GM19463 (cell line): ENCODE measurements at regions not wholly inside any gene's neighbourhood (a gene's known extent, or its start where the extent isn't known, plus 50 kb on each side); places are given as distances from the start of the nearest gene placed in this dataset.

Source experiments
- ATAC-seq: cut with Tn5 transposase; IDR thresholded peaks from one replicate; pipeline ENCODE4 v1.9.1; 2021; ENCODE audit warnings: mild to moderate bottlenecking, moderate library complexity; ENCODE audit not compliant: unreplicated experiment

- no peak for ATAC-seq
Observed at GRCh38 chr5:145283141-145283810, 551.9 kb downstream of the PRELID2 start.

- ATAC-seq, result no peak
Observed at GRCh38 chr5:145280806-145281205, 554.3 kb downstream of the PRELID2 start.

- ATAC-seq, result no peak
Observed at GRCh38 chr5:145280214-145280613, 554.9 kb downstream of the PRELID2 start.

GRCh38 chr5:145260670-145261069 lies 574.5 kb downstream of the PRELID2 start:
- ATAC-seq, result no peak

GRCh38 chr5:145247745-145248040 lies 587.4 kb downstream of the PRELID2 start:
- ATAC-seq, result no peak

GRCh38 chr5:145246961-145247744 lies 588.0 kb downstream of the PRELID2 start:
- no peak for ATAC-seq

GRCh38 chr5:145246379-145246778 lies 588.8 kb downstream of the PRELID2 start:
- ATAC-seq, result no peak

GRCh38 chr5:145245354-145245753 lies 589.8 kb downstream of the PRELID2 start:
- no peak for ATAC-seq

- ATAC-seq, result no peak
Observed at GRCh38 chr5:145244788-145245187, 590.4 kb downstream of the PRELID2 start.

GRCh38 chr5:145244251-145244650 lies 590.9 kb downstream of the PRELID2 start:
- no peak for ATAC-seq

GRCh38 chr5:145243016-145243415 lies 592.1 kb downstream of the PRELID2 start:
- ATAC-seq, result no peak

GRCh38 chr5:145242551-145242950 lies 592.6 kb downstream of the PRELID2 start:
- ATAC-seq, result no peak

- ATAC-seq, result no peak
Observed at GRCh38 chr5:145237843-145238242, 597.3 kb downstream of the PRELID2 start.

GRCh38 chr5:145236983-145237382 lies 598.2 kb downstream of the PRELID2 start:
- ATAC-seq, result no peak

GRCh38 chr5:145236127-145236526 lies 599.0 kb downstream of the PRELID2 start:
- ATAC-seq, result no peak

GRCh38 chr5:145233461-145233860 lies 601.7 kb downstream of the PRELID2 start:
- ATAC-seq, result no peak

GRCh38 chr5:145230781-145231180 lies 604.4 kb downstream of the PRELID2 start:
- no peak for ATAC-seq

- no peak for ATAC-seq
Observed at GRCh38 chr5:145228564-145228963, 606.6 kb downstream of the PRELID2 start.

GRCh38 chr5:145227881-145228280 lies 607.3 kb downstream of the PRELID2 start:
- no peak for ATAC-seq

- ATAC-seq, result no peak
Observed at GRCh38 chr5:145226726-145227125, 608.4 kb downstream of the PRELID2 start.

GRCh38 chr5:145225529-145225928 lies 609.6 kb downstream of the PRELID2 start:
- ATAC-seq, result no peak

- no peak for ATAC-seq
Observed at GRCh38 chr5:145223582-145223981, 611.6 kb downstream of the PRELID2 start.

GRCh38 chr5:145222622-145223021 lies 612.5 kb downstream of the PRELID2 start:
- no peak for ATAC-seq
